HG03520 (cell line): ENCODE measurements at regions not wholly inside any gene's neighbourhood (a gene's known extent, or its start where the extent isn't known, plus 50 kb on each side); places are given as distances from the start of the nearest gene placed in this dataset.
"Not testable (repeated sequence)": the region's sequence is repeated elsewhere in the genome, so short reads cannot be mapped to it uniquely, and the experiment has no call there.

Experiments used
- ATAC-seq: cut with Tn5 transposase; IDR thresholded peaks from one replicate; pipeline ENCODE4 v1.9.1; 2021; ENCODE audit warnings: mild to moderate bottlenecking, moderate library complexity; ENCODE audit not compliant: unreplicated experiment

DNA sequence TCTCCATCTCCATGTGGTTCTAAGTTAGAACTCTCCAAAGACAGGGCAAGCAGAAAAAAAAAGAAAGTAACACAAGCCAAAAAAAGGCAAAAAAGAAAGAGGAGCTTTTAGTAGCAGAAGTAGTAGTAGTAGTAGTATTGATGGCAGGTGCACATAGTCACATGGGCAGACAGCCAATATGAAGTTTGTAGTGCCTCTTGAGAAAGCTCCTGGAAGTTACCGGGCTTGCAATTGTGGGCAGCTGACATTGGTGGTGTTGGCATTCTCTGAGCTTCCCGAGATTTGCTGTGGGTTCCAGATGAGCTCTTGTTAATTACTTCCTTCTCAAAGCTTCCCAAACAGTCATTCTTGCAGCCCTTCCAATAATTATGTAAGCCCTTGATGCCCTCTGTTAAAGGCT lies 1128.5 kb downstream of the TYW1 start:
- no peak for ATAC-seq

DNA sequence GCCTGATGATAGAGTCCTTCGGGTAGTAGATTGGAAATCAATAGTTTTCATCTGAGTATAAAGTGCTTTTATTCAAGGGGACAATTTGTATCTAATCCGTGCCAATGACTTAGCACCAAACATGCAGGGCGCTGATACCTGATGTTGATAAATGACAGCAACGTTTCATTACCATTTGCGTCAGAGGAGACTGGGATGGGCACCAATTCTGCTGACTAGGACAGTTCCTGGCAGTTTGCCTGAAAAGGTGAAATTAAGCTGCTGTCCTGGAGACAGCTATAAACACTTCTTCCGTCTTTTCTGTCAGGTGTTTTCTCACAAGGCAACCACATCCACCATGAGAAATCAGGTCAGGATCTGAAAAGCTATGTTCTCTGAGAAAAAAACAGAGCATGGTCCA lies 1136.4 kb downstream of the TYW1 start:
- no peak for ATAC-seq

DNA sequence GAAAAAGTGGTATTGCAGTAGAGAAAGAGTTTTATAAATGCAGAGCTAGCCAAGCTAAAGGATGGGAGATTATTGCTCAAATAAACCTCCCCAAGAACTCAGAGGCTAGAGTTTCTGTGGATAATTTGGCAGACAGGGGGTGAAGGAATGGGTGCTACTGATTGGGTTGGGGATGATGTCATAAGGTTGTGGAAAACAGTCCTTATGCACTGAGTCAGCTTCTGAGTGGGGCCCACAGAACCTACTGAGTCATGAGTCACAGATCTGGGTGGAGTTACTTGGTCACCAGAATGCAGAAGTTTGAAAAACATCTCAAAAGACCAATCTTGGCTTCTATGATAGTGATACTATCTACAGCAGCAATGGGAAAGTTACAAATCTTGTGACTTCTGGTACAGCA lies 1146.7 kb downstream of the TYW1 start:
- no peak for ATAC-seq

DNA sequence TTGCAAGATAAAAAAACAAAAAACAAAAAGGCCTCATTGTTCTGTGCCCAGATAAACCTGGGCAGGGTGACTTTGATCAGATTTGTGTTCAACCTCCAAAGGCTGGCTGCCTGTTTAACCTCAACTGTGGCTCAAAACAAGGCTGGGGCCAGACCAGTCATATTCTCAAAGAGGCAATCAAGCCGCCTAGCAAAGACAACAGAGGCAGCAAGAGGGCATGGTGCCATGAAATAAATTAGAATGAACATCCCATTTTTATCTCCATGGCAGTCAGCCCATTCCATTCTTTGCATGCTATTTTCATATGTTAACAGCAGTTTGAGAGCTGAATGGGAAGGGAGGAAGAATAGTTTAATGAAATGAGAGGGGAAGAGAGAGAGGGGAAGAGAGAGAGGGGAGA lies 1150.3 kb downstream of the TYW1 start:
- no peak for ATAC-seq

DNA sequence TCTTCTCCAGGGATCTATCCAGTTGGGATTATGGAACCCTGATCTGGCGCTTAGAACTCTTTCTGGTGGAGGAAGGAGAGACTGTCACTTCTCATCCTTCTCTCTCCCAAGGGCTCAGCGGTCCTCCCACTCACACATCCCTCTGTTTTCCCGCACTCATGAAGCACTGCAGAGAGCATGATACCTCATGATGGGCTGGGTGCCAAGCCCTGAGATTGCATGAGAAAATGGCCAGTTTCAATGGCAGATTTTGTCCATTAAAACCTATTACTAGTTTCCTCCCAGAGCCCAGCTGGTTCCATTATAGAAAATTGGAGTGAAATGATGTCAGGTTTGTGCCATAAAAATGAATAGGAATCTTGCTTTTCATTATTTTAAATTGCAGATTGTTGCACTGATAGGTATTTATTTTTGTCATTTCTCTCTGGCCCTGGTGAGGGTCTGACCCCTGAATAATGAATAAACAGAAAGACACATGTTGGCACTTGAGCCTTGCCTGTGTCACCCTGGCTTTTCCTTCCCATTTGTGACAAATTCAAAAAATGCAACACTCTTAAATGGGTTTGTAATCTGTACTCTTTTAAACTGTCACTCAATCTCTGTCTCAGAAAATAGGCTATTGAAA lies 1151.1 kb downstream of the TYW1 start:
- ATAC-seq: no peak

DNA sequence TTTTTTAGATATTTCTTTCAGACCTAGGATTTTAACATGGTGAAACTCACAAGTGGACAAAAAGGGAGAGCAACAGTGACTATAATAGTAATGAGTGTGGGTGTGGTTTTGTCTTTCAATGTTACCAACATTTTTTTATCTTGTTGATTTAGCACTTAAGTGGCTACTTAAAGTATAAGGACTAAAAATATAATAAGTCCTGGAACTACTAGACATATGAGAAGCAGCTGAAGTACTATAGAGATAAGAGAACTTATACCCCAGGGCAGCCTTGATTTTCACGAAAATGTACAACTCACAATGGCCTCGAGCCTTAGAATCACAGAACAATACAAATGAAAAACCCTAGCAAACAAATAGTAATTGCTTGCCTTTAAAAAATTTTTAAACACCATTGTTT lies 1151.8 kb downstream of the TYW1 start:
- ATAC-seq: no peak

DNA sequence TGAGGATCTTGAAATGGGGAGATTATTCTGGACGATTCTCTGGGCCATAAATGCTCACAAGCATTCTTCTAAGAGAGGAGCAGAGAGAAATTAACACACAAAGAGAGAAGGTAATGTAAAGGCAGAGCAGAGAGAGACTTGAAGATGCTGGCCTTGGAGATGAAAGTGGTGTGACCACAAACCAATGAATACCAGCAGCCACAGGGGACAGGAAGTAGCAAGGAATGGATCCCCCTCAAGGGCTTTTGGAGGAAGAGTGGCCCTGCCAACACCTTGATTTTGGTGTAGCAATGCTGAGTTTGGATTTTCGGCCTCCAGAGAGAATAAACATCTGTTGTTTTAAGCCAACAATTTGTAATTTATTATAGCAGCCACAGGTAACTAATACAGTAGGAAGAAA lies 1155.6 kb downstream of the TYW1 start:
- ATAC-seq: no peak

DNA sequence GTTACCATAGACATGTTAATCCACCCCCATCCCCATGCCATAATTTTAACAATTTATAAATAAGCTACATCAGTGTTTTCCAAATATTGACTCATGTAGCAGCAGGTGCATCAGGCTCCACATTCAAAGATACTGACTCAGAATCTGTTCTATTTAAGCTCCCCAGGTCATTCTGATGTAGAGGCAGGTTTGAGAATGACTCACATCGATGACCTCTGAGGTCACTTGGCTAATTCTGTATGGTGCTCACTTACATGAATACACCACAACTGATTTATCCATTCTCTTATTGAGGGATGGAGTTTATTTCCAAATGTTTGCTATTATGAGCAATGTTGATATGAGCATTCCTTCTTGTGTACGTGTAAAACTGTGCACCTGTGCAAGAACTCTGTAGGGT lies 1159.0 kb downstream of the TYW1 start:
- ATAC-seq: no peak

DNA sequence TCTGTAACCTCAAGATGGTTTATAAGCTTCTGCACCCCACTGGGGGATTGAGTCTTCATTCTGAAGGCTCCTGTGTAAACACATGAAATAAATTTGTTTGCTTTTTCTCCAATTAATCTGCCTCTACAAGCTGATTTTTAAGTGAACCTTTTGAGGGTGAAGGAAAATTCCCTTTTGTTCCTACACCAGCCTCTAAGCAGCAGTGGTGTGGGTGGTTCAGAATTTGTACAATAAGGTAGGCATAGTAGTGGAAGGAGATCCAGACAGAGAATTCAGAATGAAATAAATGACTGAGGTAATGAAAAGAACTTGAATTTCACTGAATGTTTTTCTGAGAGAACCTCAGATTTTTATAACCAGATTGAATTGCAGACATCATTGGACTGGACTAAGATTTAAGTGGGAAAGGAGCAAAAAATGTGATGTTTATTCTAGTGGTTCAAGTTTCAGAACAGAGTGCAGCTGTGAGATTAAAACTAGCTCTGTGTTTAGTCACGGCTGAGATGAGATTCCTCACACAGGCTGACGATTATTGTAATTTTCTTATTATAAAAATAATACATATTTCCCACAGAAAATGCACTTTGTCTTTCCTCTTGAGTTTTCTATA lies 1162.2 kb downstream of the TYW1 start:
- ATAC-seq: no peak

DNA sequence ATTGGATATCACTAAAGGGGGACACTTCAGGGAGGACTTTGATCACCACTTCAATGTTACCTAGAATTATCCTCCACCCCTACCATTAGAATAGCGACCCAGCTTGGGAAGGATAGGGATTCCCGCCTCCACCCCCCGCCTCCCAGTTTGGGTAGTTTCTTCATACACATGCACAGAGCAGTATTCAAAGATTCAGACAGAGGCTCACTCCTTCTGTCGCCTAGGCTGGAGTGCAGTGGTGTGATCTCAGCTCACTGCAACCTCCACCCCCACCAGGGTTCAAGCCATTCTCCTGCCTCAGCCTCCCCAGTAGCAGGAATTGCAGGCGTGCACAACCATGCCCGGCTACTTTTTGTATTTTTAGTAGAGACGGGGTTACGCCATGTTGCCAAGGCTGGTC lies 1166.1 kb downstream of the TYW1 start:
- no peak for ATAC-seq

DNA sequence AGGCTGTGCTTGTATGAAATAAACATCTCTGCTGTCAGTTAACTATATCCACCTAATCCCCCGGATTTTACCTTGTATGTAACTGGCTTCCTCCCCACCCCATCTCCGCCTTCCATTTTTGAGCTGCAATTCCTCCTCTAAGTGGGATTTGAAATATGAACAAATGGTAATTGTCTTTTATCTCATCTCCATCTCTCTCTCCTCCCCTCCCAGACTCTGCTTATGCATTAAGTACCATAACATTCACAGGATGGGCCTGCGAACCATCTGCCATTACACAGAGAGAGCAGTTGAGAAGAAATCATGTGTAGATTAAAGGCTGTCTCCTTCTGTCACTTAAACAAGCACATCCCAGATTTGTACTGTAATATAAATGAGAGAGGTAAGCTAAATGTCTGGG lies 1169.9 kb downstream of the TYW1 start:
- ATAC-seq: no peak

DNA sequence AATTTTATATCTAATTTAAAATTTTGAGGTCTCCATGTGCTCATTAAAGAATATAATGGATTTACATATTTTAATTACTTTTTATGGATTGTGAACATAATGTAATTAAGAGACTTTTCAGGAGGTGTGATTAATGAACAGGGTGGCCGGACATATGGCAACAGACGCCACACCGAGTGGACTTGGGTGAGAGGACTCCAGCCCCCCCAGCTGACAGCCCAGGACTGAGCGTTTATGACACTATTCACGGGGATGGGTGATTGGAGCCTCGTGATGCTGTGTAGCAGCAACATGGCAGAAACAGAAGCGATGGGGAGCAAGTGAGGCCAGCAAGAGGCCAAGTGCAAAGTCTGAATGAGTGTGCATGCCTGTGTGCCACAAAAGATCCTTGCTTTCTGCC lies 1176.9 kb downstream of the TYW1 start:
- no peak for ATAC-seq

DNA sequence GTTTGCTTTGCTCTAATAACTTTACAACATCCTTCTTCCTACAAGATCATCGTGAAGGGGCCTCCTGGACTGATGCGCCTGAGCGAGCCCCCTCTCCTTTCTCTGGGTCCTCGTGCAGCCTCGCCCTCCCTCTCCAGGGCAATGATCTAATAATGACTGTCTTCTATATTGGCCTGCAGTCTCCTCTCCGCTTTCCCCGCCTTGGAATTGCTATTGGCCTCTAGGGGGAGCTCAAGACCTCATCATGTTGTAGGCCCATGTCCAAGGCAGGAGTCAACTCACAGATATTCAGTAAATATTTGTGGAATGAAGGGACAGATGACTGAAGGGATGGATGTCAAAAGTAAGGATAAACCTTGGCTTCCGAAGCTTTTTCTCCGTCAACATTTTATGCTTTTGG lies 1180.3 kb downstream of the TYW1 start:
- no peak for ATAC-seq

DNA sequence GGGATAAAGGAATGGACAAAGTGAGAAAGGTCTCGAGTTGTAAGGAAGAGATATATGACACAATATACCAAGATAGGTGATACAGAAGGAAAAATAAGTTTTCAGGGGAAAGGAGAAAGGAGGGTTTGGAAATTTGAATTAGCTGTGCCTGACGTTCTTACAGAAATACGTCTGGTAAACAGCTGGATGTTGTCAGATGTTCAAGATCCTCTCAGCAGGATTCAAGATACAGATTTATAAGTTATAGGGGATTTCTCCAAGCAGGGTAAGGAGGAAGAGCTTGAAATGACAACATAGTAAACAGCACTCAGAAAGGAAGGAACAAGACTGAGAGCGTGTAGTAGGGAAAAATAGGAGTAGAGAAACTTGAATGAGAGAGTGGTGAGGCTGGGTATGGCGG lies 1184.1 kb downstream of the TYW1 start:
- no peak for ATAC-seq

DNA sequence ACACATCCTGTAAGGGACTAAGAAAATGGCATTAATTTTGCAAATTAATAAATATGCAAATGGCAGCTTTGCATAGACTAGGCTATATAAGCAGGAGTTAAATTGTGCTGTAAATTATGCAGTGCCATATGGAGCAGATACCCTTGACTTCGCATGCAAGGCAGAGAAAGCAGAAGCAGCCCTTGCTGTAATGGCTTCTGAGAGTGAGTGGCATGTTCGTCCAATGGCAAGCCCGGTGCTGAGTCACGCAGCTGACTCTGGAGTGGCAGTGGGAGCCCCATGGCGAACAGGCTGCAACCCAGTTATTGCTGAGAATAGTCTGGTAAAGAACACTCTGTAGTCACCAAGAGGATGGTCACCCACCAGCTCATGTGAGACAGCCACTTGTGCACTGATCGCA lies 1186.5 kb downstream of the TYW1 start:
- ATAC-seq: no peak

DNA sequence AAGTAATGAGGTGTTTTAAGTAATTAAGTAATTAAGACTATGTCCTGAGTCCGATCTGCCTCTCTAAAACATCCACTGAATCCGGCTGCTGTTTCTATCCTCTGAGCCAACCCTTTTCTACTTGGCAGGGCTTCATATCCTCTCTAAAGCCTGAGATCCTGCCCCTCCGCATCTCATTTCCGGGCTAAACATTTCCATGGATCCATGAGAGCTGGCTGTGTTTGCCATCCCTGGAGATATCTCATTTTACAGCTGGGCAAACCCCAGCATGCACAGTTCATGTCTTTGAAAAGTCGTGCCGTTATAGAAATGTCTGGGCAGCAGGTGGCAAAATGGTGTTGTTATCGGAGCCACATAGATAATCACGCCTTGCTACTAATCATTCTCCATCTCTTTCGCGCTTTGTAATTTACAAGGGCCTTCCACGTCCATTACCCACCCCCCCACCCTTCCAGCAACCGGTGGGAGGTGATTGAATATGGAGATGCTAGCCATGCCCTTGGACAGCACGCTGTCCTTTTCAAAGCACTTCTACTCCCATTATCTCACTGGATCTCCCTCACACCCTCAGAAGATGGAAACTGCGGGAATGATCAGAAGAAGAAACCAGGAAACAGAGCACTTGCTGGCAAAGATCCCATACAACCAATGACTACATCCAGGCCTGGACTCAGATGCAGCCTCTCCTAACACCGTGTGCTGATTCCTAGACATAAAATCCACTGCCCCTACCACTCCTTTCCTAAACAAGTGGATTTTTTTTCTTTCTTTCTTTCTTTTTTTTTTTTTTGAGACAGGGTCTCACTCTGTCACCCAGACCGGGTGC lies 1189.2 kb downstream of the TYW1 start:
- no peak for ATAC-seq

DNA sequence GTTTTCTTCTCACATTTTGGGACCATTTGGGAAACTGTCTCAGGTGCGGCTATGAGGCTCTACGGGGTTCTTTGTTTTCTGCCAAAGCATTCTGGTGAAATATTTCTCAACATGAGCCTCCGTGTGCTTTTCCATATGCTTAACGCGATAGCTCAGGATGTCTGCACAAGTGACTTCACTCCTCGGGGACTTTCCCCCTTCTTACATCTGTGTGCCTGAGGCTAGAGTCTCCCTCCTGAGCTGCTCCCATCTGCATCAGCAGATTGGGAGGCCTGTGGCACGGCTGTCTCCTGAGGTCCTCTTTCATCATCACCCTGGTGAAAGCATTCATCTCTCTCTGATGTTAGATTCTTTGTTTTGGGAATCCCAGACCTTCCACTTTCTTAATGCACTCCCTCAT lies 1190.9 kb downstream of the TYW1 start:
- no peak for ATAC-seq

DNA sequence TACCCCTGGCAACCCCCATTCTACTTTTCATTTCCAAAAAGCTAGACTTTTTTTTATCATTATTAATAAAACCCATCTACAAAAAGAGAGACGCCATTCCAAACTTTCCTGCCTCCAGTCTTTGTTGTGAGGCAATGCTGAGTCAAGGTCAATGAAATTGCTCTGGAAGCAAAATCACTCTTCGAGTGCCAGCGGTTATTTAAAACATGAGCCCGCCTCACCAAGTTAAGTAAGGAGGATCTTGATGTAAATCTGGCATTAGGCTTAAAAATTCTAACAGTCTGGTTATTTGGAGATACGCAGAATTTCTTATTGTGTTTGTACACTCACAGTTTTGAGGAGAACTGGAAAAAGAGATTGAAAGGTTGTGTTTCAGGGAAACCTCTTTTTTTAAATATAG lies 1196.3 kb downstream of the TYW1 start:
- no peak for ATAC-seq

DNA sequence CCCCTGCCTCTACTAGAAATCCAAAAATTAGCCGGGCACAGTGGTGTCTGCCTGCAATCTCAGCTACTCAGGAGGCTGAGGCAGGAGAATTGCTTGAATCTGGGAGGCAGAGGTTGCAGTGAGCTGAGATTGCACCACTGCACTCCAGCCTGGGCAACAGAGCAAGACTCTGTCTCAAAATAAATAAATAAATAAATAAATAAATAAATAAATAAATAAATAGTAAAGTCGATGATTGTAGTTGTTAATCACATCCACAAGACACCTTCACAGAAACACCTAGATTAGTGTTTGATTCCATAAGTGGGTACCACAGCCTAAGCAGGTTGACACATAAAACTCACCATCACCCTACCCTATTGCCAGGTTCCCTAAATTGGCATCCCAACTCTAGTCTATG lies 1199.0 kb downstream of the TYW1 start:
- not testable (repeated sequence) for ATAC-seq

DNA sequence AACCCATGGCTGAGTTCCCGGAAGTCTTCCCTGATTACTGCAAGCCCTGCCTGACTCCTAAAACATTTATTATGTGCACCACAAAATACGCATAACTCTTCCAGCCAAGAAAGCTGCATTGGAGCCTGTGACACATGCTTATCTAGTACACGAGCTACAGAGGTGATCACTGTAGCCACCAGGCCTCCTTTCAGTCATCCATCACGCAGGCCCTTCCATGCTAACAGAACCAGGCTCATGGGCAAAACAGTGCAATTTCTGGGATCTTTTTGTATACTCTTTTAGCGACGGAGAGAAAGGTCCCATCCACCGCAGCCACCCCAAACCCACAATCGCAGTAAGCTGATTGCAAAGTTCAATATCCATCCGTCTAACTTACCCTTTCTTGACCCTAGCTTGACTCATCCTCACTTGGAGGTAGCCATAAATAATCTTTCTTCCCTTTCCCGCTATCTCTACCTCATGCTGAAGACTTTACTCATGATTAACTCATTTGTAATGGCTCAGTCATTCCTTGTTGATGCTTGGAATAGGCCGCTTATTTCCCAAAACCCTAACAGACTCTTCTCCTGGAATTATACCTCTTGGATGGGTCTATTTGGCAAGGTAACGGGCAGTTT lies 1203.5 kb downstream of the TYW1 start:
- ATAC-seq: no peak

DNA sequence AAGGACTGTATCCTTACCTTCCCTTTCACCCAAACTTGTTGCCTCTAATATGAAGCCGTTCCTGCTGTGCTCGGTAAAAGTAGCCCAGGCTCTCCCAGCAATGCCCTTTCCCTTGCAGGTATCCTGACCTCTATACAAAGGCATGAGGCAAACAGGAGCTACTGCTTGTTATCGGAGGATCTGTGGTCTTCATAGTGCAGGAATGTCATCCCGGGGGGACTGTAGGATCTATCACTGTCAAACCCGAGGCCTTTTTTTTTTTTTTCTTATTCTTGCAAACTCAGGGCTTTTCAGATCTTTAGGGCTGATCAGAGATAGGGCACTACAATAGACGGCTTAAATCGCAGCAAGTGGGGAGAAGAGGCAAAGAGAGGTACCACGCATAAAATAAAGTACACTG lies 1206.6 kb downstream of the TYW1 start:
- no peak for ATAC-seq

DNA sequence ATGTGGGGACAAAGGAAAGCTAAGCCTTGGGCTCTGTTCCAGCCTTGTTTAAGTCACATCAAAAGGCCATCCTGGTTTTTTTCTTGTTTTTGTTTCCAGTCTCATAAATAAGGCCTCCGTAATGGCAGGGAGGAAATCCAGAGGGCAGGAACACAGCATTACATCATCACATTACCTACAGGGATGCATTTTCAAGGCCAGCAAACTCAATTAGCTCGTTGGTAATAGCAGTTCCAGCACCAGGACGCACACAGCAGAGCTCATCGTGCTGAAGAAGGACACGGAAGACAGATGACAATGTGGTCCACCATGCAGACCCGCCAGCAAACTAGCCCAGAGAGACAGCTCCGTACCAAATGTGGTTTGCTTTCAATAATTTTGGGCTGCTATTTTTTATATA lies 1209.2 kb downstream of the TYW1 start:
- no peak for ATAC-seq
